ENCODE measurements at regions not wholly inside any gene's neighbourhood (a gene's known extent, or its start where the extent isn't known, plus 50 kb on each side); places are given as distances from the start of the nearest gene placed in this dataset.

DNA sequence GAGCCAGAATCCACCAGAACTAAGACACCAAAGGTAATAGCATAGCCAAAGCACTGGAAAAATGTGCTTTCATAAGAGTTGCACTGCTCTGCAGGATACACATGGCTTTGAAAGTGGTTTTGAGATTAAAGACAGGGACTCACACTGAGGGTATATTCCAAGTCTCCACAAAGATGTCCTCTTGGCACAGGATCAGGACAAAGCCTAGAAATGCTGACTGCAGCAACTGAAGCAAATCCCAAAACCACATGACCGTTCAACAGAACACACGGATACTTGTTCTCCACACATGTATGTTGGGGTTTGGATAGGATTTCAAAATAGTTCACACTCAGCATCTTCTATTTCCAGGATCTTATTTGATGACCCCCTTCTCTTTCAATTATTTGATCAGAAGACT, 364.3 kb upstream of the HSF2 start:
- Mint-ChIP-seq H3K4me3 (no peak overlapping the region), H3K4me1 (ENCODE audit: low read depth in 2 of 2) (no peaks in the 10 kb centered on the region), H3K27ac (no peak overlapping the region), H3K27me3 (no peaks in the 10 kb centered on the region), H3K36me3 (no peaks in the 10 kb centered on the region), H3K9me3 (no peaks in the 10 kb centered on the region)
- DNase-seq (ENCODE audit: low spot score) (no peak), ATAC-seq (no peak)

DNA sequence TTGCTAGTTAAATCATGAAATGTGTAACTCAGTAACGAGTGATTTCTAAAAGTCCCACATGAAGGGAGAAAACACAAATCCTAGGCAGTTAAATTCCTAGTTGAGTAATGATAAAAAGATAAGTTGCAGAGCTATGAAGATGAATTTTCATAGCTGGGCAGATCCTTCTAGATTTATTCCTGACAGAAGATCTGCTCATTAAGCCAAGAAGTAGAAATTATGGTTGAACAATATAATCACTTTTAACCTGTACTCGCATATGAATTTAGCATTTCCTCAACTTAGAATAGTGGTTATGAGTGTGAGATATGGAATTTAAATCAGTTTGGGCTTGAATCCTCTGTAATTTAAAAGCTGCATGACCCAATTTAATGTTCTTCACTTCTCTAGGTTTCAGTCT, 359.2 kb upstream of the HSF2 start:
- Mint-ChIP-seq H3K36me3 (no peaks in the 10 kb centered on the region), H3K4me3 (no peak overlapping the region), H3K9me3 (no peaks in the 10 kb centered on the region), H3K27ac (no peak overlapping the region), H3K27me3 (no peaks in the 10 kb centered on the region), H3K4me1 (ENCODE audit: low read depth in 2 of 2) (peaks cover 15 to 17% of the 10 kb centered on the region in 2 donors)
- ATAC-seq: no peak
- DNase-seq (ENCODE audit: low spot score): no peak

DNA sequence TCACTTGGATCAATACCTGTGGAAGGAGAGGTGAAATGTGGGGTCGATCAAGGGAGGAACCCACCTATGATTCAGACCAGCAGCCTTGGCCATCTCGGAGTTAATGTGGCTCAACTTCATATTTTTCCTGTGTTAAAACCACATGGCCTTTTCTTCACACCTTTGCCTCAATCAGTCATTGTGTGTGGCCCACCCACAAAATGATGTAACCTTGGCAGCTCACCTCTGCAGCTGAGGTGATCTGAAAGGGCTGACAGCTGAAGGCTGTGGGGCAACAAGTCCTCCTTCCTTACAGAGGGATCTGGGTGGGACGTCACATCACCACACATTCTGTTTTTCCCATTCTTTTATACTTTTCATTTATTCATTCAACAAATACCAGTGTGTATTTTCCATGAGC, 357.1 kb upstream of the HSF2 start:
- H3K27me3 Mint-ChIP-seq: no peaks in the 10 kb centered on the region
- peak; percentile 68 to 71 for ATAC-seq
- peaks cover 15 to 17% of the 10 kb centered on the region in 2 donors for H3K4me1 Mint-ChIP-seq (ENCODE audit: low read depth in 2 of 2)
- H3K36me3 Mint-ChIP-seq: no peaks in the 10 kb centered on the region
- no peak overlapping the region for H3K27ac Mint-ChIP-seq
- DNase-seq (ENCODE audit: low spot score): no peak
- H3K4me3 Mint-ChIP-seq: peak overlapping the region; percentile 25
- no peaks in the 10 kb centered on the region for H3K9me3 Mint-ChIP-seq

DNA sequence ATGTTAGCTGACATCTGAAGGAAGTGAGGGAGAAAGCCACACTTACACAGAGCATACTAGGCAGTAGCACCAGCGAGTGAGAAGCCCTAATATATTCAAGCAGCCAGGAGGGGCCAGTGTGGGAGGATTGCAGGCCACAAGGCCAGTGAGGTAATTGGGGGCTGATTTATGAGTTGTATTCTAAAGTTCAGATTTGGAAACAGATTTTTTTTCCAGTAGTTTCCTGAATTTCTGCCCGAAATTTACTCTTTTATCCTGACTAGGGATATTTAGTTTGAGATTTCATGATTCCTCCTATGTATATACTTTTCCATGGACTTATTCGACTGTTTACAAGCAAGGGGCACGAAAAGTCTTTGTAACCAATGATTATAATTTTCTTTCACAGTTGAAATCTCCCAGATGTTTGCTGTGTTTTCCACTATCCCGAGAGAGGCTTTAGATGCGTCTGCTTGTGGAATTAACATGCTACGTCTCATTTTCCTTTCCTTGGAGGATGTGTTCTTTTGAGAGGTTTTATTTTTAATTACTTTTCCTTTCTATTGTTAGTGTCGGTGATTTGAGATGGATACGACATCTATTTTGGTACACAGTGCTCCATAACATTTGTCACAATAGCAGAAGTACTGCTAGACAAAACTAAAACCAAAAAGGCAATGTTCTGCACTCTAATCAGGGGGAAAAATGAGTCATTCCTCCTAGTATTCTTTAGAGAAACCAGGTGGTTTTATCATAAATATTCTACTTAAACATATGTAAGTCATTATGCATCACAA, 356.3 kb upstream of the HSF2 start:
- no peaks in the 10 kb centered on the region for H3K36me3 Mint-ChIP-seq
- ATAC-seq: peak; percentile 62 to 77
- DNase-seq (ENCODE audit: low spot score): no peak
- H3K4me1 Mint-ChIP-seq (ENCODE audit: low read depth in 2 of 2): peaks cover 15 to 17% of the 10 kb centered on the region in 2 donors
- no peaks in the 10 kb centered on the region for H3K27me3 Mint-ChIP-seq
- no peaks in the 10 kb centered on the region for H3K9me3 Mint-ChIP-seq
- no peak overlapping the region for H3K27ac Mint-ChIP-seq
- H3K4me3 Mint-ChIP-seq: no peak overlapping the region

DNA sequence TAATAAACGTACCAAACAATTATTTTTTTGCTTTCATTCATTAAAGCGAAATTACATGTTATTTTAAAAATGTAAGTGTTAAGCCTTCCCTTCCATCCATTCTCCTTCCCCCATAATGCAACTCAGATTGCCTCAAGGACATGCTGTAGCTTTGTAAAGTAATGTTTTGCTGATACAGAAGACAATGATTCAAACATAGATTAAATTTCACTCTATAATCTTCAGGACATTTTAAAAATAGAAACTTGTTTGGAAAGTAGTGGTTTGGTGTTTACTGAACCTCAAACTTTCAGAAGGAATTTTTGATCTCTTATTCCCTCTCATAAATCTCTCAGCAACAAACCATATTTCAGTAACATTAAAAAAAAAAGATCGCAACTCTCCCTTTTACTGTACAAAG, 350.9 kb upstream of the HSF2 start:
- no peaks in the 10 kb centered on the region for H3K36me3 Mint-ChIP-seq
- no peak overlapping the region for H3K27ac Mint-ChIP-seq
- DNase-seq (ENCODE audit: low spot score) (no peak), ATAC-seq (no peak)
- H3K27me3 Mint-ChIP-seq: no peaks in the 10 kb centered on the region
- H3K4me3 Mint-ChIP-seq: no peak overlapping the region
- no peaks in the 10 kb centered on the region for H3K4me1 Mint-ChIP-seq (ENCODE audit: low read depth in 2 of 2)
- H3K9me3 Mint-ChIP-seq: peaks cover 2% of the 10 kb centered on the region

- no peak for DNase-seq (ENCODE audit: low spot score)
- Mint-ChIP-seq H3K9me3 (peaks cover 2% of the 10 kb centered on the region), H3K36me3 (no peaks in the 10 kb centered on the region), H3K4me1 (ENCODE audit: low read depth in 2 of 2) (no peaks in the 10 kb centered on the region), H3K27me3 (no peaks in the 10 kb centered on the region), H3K27ac (no peak overlapping the region), H3K4me3 (no peak overlapping the region)
- no peak for ATAC-seq
Measured at GRCh38 chr6:122049341-122049740, 350.1 kb upstream of the HSF2 start.

DNA sequence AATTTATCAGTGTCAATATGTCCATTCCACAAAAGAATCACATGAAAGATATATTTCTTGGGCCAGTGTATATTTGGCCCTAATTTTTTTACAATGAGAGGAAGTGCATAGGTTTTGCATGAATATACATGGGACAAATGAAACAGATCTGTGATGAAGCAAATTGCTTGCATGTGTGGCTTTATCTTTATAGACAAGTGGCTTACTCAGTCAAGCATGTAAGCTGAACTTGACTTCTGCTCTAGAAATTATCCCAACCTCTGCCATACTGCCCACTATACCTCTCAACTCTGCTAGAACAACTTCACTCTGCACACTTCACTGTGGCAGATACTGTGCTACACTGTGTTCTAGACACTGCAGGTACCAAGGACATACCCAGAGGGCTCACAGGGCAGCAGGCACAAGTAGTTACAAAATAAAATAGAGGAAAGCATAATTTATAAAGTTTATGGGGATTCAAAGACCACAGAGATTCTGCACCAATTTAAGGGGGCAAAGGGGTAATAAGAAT, 349.2 kb upstream of the HSF2 start:
- DNase-seq (ENCODE audit: low spot score) (no peak), ATAC-seq (no peak)
- H3K4me1 Mint-ChIP-seq (ENCODE audit: low read depth in 2 of 2): no peaks in the 10 kb centered on the region
- H3K27me3 Mint-ChIP-seq: no peaks in the 10 kb centered on the region
- no peak overlapping the region for H3K27ac Mint-ChIP-seq
- H3K36me3 Mint-ChIP-seq: no peaks in the 10 kb centered on the region
- H3K9me3 Mint-ChIP-seq: peaks cover 2% of the 10 kb centered on the region
- H3K4me3 Mint-ChIP-seq: no peak overlapping the region

- ATAC-seq: no peak
- no peaks in the 10 kb centered on the region for H3K27me3 Mint-ChIP-seq
- H3K4me1 Mint-ChIP-seq (ENCODE audit: low read depth in 2 of 2): no peaks in the 10 kb centered on the region
- no peak overlapping the region for H3K4me3 Mint-ChIP-seq
- H3K27ac Mint-ChIP-seq: no peak overlapping the region
- no peak for DNase-seq (ENCODE audit: low spot score)
- H3K9me3 Mint-ChIP-seq: peaks cover 2% of the 10 kb centered on the region
- H3K36me3 Mint-ChIP-seq: no peaks in the 10 kb centered on the region
Measured at GRCh38 chr6:122052346-122052900, 347.0 kb upstream of the HSF2 start.

GRCh38 chr6:122059918-122060317, 339.5 kb upstream of the HSF2 start:
- H3K27me3 Mint-ChIP-seq: no peaks in the 10 kb centered on the region
- DNase-seq (ENCODE audit: low spot score) (no peak), ATAC-seq (no peak)
- H3K27ac Mint-ChIP-seq: no peak overlapping the region
- H3K36me3 Mint-ChIP-seq: no peaks in the 10 kb centered on the region
- H3K4me3 Mint-ChIP-seq: no peak overlapping the region
- H3K4me1 Mint-ChIP-seq (ENCODE audit: low read depth in 2 of 2): no peaks in the 10 kb centered on the region
- H3K9me3 Mint-ChIP-seq: no peaks in the 10 kb centered on the region

DNA sequence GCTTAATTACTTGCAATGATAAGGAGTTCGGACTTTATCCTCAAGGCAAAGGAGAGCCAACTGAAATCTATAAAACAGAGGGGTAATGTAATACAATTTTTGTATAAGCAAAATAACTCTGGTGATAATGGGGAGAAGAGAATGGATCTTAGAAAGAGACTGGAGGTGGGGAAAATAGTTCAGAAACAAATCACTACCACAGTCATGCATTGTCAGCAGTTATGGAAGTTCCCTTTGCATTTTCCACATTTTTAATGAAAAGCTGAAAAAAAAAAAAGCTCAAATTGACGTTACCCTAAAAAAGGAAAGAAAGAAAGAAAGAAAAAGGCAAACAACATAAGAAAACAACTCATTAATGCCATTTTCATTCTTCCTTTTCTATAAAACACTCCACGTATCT, 337.6 kb upstream of the HSF2 start:
- Mint-ChIP-seq H3K4me3 (no peak overlapping the region), H3K36me3 (no peaks in the 10 kb centered on the region), H3K27me3 (no peaks in the 10 kb centered on the region), H3K9me3 (no peaks in the 10 kb centered on the region), H3K27ac (no peak overlapping the region), H3K4me1 (ENCODE audit: low read depth in 2 of 2) (no peaks in the 10 kb centered on the region)
- ATAC-seq: no peak
- DNase-seq (ENCODE audit: low spot score): no peak

- Mint-ChIP-seq H3K27me3 (no peaks in the 10 kb centered on the region), H3K27ac (no peak overlapping the region), H3K36me3 (no peaks in the 10 kb centered on the region), H3K9me3 (peaks cover 1% of the 10 kb centered on the region), H3K4me1 (ENCODE audit: low read depth in 2 of 2) (no peaks in the 10 kb centered on the region), H3K4me3 (no peak overlapping the region)
- ATAC-seq (no peak), DNase-seq (ENCODE audit: low spot score) (no peak)
Measured at GRCh38 chr6:122063076-122063475, 336.4 kb upstream of the HSF2 start.

- Mint-ChIP-seq H3K9me3 (peaks cover 3% of the 10 kb centered on the region), H3K27ac (no peak overlapping the region), H3K27me3 (no peaks in the 10 kb centered on the region), H3K36me3 (no peaks in the 10 kb centered on the region), H3K4me3 (no peak overlapping the region), H3K4me1 (ENCODE audit: low read depth in 2 of 2) (no peaks in the 10 kb centered on the region)
- DNase-seq (ENCODE audit: low spot score): no peak
- no peak for ATAC-seq
Measured at GRCh38 chr6:122063761-122064160, 335.7 kb upstream of the HSF2 start.

DNA sequence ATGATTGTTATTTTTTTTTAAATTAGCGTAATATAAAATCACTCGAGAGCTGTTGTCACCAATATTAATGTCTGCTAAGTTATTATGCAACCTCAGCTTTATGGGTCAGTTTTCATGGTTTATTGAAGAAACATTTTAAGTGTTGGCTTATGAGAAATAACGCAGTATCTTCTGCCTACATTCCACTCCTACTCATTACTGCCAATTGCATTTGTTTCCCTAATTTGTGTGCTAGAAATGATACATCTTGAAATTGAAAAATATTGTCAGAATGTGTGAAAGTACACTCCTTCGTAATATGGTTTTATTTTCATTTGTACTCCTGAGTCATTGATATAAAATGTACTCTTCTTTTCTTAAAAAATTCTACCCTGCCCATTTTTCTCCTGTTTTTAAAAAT, 333.3 kb upstream of the HSF2 start:
- H3K4me1 Mint-ChIP-seq (ENCODE audit: low read depth in 2 of 2): no peaks in the 10 kb centered on the region
- ATAC-seq: no peak
- DNase-seq (ENCODE audit: low spot score): no peak
- peaks cover 3% of the 10 kb centered on the region for H3K9me3 Mint-ChIP-seq
- no peak overlapping the region for H3K4me3 Mint-ChIP-seq
- H3K27ac Mint-ChIP-seq: no peak overlapping the region
- H3K36me3 Mint-ChIP-seq: no peaks in the 10 kb centered on the region
- no peaks in the 10 kb centered on the region for H3K27me3 Mint-ChIP-seq

DNA sequence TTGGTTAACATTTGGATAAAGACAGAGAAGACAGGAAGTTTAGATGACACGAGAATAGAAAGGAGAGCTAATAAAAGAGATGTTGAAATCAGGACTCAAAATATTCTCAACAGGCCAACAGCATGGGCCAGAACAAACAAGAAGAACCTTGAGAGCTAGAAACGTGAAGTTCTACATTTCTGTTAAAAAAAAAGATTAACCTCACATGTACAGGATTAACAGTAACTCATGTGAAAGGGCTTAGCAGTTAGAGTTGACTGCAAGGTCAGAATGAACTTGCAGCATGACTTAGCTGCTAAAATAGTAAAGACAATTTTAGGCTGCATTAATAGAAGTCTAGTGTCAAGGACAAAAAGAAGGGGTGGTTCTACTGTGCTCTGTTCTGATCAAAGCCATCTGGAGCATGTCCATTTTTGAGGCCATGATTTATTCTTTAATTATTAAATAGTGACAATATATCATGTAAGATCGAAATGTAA, 331.1 kb upstream of the HSF2 start:
- H3K4me3 Mint-ChIP-seq: no peak overlapping the region
- no peaks in the 10 kb centered on the region for H3K27me3 Mint-ChIP-seq
- H3K27ac Mint-ChIP-seq: no peak overlapping the region
- DNase-seq (ENCODE audit: low spot score): no peak
- no peak for ATAC-seq
- peaks cover 7% of the 10 kb centered on the region for H3K9me3 Mint-ChIP-seq
- no peaks in the 10 kb centered on the region for H3K4me1 Mint-ChIP-seq (ENCODE audit: low read depth in 2 of 2)
- no peaks in the 10 kb centered on the region for H3K36me3 Mint-ChIP-seq

All from natural killer cell treated with Interleukin-12 subunit alpha and Interleukin-12 subunit beta and Interleukin-15 and Interleukin-18, amount 100 ng/mL, for 72 hours (primary cell).